GM18520 (cell line): ENCODE measurements at regions not wholly inside any gene's neighbourhood (a gene's known extent, or its start where the extent isn't known, plus 50 kb on each side); places are given as distances from the start of the nearest gene placed in this dataset.

Source experiments
- ATAC-seq: cut with Tn5 transposase; IDR thresholded peaks from one replicate; pipeline ENCODE4 v1.9.1; 2021; ENCODE audit not compliant: unreplicated experiment

DNA sequence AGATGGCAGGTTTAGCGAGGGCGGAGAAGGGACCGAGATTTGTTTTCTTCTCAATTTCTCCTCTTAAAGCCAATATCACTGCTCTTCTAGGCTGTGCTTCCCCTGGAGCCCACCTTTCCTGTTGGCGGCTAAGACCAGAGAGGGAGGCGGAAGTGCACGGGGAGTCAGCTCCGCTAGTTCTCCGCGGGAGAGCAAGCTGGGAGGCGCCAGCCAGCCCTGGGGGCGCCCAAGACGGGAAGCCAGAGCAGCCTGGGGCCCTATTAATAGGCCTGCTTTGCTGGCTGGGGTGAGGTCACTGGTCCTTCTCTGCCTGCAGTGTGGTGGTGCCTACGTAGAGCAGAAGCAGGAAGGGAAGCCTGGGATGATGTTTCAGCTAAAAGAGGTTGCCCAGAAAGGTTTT, 61.6 kb downstream of the LSM5 start:
- no peak for ATAC-seq

DNA sequence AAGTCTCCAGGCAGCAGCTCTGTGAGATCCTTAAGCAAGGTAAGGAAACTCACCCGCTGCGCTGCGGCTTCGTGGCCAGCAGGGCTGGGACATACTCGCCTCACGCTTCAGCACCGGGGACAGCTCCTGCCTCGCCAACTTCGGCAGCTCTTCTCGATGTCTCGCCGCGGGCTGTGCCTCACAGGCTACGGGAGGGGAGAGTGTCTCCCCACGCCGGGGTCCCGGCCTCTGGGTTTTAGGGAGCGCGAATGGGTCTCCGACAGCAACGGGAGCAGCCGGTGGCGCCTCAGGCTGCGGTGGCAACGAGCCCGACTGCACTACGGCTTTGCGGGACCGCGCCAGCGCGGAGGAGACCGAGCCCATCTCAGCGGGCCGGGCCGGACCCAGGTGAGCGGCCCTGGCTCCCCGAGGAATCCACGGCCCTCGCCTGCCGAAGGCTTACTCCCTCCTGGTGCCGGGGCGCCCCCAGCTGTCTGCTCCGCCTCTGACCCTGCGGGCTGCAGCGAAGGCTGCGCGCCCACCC, 62.4 kb downstream of the LSM5 start:
- no peak for ATAC-seq

GRCh38 chr7:32416846-32417245, 73.3 kb downstream of the LSM5 start:
- no peak for ATAC-seq

- no peak for ATAC-seq
Measured at GRCh38 chr7:32415936-32416335, 74.2 kb downstream of the LSM5 start.

GRCh38 chr7:32415519-32415918, 74.7 kb downstream of the LSM5 start:
- no peak for ATAC-seq

GRCh38 chr7:32412471-32412870, 77.7 kb downstream of the LSM5 start:
- ATAC-seq: no peak

- no peak for ATAC-seq
Measured at GRCh38 chr7:32410545-32410944, 79.6 kb downstream of the LSM5 start.

GRCh38 chr7:32406386-32406785, 83.8 kb downstream of the LSM5 start:
- ATAC-seq: no peak

DNA sequence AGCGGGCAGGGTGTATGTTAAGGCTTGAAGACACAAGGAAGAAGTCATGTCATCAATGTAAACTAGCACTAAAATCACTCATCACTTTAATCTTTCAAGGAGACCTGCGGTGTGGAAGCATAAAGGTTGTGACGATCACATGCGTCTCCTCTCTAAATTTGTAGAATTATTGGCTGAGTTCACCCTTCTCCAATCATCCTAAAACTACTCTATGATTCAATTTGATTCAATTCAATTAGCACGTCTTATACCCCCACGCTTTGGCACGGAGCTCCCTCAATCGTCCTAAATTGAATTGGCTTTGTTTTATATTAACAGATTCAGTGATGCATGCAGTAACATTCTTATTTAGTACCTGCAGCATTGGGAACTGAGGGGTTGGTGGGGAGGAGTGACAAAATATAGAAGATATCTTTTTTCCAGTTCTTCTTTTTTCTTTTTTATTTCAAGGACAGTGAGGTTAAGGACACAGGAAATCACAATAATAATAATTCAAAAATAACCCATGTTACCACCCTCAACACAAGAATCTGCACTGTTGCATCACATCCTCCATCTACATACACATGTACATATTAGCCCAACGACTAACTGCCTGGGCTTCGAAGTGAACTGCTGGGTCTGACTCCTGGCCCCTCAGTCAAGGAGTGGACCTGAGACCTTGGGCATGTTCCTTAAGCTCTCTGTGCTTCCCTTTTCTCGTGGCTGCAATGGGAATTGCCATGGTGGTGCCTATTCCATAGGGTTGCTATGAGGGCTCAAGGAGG, 86.5 kb downstream of the LSM5 start:
- ATAC-seq: no peak

GRCh38 chr7:32400676-32401075, 89.5 kb downstream of the LSM5 start:
- ATAC-seq: no peak

DNA sequence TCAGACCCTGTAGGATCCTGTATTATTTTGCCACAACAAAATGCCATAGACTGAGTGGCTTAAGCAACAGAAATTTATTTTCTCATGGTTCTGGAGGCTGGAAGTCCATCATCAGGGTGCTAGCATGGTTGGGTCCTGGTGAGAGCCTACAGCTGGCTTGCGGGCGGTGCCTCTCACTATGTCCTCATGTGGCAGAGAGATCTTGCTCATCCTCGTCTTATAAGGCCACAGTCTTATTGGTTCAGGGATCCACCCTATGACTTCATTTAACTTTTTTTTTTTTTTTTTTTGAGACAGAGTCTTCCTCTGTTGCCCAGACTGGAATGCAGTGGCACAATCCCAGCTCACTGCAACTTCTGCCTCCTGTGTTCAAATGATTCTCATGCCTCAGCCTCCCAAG, 90.9 kb downstream of the LSM5 start:
- ATAC-seq: no peak

DNA sequence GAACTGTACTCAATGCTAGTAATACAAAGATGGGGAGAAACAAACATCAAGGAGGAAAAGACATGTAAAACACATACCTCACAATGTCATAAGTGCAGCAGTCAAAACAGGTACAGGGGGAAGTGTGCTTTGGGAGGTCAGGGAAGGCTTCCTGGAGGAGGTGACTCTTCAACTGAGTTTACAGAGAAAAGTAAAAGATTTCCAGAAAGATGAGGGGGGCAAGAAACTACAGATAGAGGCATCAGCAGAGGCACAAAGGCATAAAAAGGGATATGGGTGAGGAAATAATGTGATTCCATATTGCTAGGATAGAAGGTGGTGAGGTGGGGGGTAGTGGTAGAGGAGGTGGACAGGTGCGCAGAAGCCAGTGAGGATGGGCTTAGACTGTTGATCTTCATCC, 95.0 kb downstream of the LSM5 start:
- ATAC-seq: no peak

- no peak for ATAC-seq
Measured at GRCh38 chr7:32393861-32394260, 96.3 kb downstream of the LSM5 start.

DNA sequence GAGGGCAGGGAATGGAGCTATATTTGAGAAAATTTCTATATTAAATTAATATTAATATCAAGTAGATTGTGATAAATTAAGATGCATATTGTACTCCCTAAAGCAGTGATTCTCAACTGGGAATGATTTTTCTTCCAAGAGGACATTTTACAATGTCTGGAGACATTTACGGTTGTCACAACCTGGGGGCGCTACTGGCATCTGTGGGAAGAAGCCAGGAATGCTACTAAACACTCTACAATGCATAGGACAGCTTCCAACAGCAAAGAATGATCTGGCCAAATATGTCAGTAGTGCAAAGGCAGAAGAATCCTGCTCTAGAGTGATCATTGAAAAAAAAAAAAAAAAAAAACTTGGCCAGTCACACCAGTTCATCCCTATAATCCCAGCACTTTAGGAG, 100.0 kb downstream of the LSM5 start:
- ATAC-seq: no peak

DNA sequence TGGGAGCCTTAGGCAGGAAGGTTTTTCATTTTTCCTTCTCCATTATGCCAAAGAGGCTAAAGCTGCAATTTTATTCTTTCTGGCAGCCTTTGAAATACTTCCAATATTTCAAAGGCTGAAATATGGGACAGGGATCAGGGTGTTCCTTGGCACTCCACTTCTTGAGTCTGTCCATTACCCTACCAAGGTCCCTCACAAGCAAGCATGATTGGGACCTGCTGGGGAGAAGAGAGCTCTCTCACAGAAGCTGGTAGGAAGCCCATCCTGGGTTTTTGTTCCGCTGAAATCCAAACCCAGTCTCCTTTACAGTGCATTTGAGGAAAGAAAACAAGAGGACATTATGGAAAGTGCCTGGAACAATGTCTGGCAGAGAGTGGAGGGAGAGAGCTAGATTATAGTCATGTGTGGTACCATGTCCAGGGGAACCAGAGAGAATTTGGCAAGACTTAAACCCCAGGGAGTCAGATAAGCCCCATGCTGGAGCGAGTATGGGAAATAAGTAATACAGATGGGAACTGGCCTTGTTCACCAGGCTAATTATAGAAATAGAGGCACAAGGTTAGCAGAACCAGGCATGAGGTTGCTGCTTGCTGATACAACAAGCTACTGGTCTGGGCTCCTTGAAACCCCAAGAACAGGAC, 104.7 kb downstream of the LSM5 start:
- ATAC-seq: no peak

GRCh38 chr7:32381024-32381601, 109.1 kb downstream of the LSM5 start:
- ATAC-seq: no peak

DNA sequence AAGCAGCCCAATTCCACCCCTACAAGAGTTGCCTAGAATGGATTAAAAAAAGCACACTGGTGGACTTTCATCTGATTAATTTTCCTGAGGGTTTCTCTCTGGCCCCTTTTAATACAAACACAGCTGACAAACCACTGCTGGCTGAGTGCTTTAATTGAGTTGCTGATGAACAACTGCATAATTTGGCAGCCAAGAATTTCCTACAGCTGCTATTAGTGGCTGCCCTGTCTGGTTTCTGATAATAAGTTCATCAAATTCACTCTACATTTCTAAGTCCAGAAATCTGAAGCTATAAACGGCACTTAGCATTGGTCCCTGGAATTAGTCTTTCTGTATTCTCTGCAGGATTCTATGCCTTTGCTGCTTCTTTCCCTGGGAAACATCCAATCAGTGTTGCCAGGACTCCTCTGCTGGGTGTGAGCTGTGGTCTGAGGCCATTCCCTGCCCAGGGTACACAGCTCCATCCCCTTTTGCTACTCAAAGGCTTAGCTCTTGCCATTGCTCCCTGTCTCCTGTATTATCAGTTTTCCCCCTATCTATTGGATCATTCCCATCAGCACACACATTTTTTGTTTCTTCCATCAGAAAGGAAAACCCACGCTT, 110.6 kb downstream of the LSM5 start:
- no peak for ATAC-seq

DNA sequence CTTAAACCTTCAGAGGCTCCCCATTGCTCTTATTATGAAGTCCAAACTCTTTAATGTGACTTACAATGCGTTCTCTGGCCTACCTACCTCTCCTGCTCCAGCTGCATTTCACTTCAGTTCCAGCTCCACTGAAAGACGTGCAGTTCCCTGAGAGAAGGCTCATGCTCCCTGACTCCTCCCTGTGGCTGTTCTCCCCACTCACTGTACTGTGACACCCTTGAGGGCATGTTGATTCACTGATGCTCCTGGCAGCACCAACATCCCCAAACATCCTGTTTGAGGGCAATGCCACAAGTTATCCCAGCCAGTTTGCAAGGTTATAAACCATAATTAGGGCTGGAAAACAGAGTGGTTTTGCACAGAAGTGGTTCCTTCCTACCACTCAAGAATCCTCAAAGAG, 111.2 kb downstream of the LSM5 start:
- ATAC-seq: no peak

GRCh38 chr7:32364581-32364980, 125.6 kb downstream of the LSM5 start:
- ATAC-seq: no peak

- ATAC-seq: no peak
Measured at GRCh38 chr7:32360127-32360526, 130.1 kb downstream of the LSM5 start.

DNA sequence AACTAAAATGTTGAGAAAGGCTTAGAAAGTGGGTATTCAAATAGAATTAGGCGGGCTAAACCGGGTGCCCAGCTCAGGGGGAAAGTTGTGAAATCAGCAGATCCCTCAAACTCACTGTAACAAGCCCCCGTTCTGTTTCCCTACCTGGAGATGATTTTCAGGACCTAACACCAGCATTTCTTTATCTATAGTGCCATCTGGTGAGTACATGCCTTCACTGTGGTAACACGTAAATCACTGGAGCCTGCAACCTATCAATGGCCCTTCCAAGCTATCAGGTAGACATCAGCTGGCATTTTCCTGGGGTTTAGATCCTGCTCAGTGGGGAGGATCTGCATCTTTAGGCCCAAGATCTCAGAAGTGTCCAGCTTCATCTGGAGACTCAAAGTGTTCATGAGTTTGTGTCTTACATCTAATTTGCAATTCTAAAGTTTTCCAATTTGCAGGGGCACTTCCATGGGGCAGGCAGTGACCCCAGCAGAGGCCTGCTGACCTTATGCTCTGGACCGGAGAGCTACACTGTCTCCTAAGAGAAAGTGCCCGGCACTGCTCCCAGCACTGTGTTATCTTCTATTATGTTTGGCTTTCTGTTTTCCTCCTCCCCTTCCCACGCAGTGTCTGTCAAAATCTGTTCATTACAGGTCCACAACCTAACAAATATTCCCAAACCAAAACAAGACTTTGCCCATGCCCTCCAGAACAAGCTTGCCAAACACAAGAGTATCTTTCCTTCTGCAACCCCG, 132.5 kb downstream of the LSM5 start:
- ATAC-seq: no peak
